ENCODE measurements at regions not wholly inside any gene's neighbourhood (a gene's known extent, or its start where the extent isn't known, plus 50 kb on each side); places are given as distances from the start of the nearest gene placed in this dataset.

DNA sequence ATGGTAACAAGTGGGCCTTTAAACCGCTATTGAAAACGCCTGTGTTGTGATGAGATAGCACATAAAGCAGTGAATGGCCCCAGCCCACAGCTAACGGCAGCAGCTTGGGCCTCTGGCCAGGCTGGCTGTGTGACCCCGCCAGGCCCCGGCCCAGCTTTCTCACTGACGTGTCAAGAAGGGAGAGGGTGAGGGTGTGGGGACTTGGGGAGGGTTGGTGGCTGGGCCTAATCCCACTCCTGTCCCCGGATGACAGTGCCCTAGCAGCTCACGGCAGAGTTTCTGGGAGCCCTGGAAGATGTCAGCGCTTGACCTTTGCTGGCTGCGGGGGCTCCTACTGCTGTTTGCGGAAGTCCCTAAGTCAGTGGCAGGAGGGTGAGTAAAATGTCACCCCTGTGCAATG lies 88.9 kb upstream of the SHH start:
- POLR2A ChIA-PET, result no interaction called here
- DNase-seq (ENCODE audit: extremely low spot score), result no peak
- TF ChIP-seq, protein P1, sequence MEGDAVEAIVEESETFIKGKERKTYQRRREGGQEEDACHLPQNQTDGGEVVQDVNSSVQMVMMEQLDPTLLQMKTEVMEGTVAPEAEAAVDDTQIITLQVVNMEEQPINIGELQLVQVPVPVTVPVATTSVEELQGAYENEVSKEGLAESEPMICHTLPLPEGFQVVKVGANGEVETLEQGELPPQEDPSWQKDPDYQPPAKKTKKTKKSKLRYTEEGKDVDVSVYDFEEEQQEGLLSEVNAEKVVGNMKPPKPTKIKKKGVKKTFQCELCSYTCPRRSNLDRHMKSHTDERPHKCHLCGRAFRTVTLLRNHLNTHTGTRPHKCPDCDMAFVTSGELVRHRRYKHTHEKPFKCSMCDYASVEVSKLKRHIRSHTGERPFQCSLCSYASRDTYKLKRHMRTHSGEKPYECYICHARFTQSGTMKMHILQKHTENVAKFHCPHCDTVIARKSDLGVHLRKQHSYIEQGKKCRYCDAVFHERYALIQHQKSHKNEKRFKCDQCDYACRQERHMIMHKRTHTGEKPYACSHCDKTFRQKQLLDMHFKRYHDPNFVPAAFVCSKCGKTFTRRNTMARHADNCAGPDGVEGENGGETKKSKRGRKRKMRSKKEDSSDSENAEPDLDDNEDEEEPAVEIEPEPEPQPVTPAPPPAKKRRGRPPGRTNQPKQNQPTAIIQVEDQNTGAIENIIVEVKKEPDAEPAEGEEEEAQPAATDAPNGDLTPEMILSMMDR (IDR thresholded peaks at IDR 0.05; ENCODE audit: control extremely low read depth, extremely low read depth, low read depth, missing control alignments), result no peak
- CTCF ChIA-PET, result no interaction called here

DNA sequence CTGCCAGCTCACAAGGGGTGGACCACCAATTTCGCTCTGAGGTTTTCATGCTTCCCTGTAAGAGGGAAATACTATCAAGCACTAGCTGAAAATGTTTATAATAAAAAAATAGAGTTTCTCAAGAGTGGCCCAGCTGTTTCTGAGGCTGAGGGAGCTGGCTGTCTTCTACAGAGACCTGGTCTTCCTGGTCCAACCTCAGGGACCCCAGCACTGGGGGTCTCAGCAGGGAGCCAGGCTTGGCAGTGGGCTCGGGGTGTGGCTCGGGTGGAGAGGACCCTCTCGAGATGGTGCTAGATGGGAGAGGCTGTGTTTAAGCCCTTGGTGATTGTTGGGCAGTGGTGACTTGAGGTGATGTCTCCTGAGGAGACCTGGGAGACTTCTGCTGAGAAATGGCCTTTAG lies 87.3 kb upstream of the SHH start:
- ChIA-PET POLR2A (no interaction called here), CTCF (no interaction called here)
- TF ChIP-seq, protein P1 (IDR thresholded peaks at IDR 0.05; ENCODE audit: control extremely low read depth, extremely low read depth, low read depth, missing control alignments), result no peak
- DNase-seq (ENCODE audit: extremely low spot score), result no peak

DNA sequence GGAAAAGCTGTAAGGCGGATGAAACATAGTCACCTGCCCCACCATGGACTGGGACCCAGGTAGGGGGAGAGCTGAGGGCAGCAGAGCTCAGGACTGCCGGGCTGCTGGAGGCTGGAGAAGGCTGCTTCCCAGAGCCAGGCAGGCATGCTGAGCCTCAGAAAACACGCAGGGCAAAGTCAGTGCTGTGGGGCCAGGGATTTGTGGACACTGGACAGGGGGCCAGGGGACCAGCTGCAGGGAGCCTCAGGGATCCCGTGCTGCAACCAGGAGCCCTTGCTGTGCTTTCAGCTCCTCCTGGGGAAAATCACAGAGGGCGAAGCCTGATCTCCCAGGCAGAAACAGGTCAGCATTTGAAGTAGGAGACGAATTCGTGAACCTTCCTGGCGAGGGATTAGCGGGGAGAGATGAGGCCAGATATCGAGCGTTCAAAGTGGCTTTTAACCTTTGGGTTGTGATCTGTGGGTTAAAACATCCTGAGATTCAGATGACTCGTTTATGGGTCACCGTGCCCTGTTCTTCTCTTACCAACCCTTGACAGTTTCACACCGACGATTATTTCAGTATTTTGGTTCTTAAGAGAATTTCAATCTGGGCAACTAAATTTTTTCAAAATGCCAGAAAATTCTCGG lies 85.6 kb upstream of the SHH start:
- ChIA-PET POLR2A (interaction anchor here (0.6 kb wide), 1 partner anchor 20 kb away, joined by 5 read pairs; no protein-coding TSS in a partner anchor), CTCF (interaction anchor here (0.9 kb wide), 1 partner anchor 14 kb away, joined by 3 read pairs; no protein-coding TSS in a partner anchor)
- TF ChIP-seq, protein P1 (IDR thresholded peaks at IDR 0.05; ENCODE audit: control extremely low read depth, extremely low read depth, low read depth, missing control alignments), result no peak

DNA sequence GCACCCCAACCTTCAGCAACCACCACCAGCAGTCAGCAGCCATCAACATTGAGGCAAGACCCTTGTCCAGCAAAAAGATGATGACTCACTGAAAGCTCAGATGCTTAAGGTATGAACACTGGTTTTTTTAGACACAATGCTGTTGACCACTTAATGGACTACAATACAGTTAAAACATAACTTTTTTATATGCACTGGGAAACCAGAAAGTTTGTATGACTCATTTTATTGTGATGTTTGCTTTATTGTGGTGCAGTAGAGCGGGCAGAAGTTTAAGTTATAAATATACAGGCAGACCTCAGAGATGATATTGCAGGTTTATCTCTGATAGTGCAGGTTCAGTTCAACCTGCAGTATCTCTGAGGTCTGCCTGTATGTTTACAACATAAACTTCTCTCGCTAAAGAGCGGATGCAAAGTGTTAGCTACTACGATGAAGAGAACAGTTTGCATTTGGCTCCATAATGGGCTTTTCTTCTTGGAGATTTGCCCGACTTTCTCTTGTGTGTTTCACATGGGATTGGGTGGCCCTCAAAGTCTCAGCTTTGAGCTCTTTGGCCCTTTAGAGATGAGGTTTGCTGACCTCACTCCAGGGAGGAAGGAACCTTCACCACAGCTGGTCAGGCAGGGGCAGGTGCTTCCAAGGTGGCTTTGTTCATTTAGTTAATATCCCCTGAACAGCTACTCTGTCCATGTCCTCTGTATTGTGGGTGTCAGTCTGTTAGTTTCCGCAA lies 84.4 kb upstream of the SHH start:
- no peak for DNase-seq (ENCODE audit: extremely low spot score)
- ChIA-PET CTCF (interaction anchor here (0.9 kb wide), 1 partner anchor 13 kb away, joined by 3 read pairs; no protein-coding TSS in a partner anchor), POLR2A (no interaction called here)
- TF ChIP-seq, protein P1 (IDR thresholded peaks at IDR 0.05; ENCODE audit: control extremely low read depth, extremely low read depth, low read depth, missing control alignments), result no peak

More for the DNA sequence above, 85.6 kb upstream of the SHH start:
- no peak for DNase-seq (ENCODE audit: extremely low spot score)

DNA sequence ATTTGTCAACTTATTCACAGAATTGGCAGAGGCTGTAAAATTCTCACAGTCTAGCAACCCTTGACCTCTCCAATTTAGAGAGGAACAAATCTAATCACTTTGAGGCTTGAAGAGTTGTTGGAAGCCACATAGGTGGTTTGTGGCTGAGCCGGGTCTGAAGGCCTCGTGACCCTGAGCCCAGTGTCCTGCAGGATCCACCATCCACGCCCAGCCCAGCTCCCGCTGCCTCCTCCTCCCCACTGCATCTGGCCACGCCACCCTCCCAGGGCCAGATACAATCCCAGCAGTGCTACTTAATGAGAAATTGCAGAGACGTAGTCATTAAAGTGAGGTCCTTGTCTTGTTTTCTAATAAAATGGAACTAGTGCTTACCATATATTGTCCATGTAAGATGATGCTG lies 81.4 kb upstream of the SHH start:
- ChIA-PET POLR2A (no interaction called here), CTCF (no interaction called here)
- TF ChIP-seq, protein P1 (IDR thresholded peaks at IDR 0.05; ENCODE audit: control extremely low read depth, extremely low read depth, low read depth, missing control alignments), result no peak
- no peak for DNase-seq (ENCODE audit: extremely low spot score)

DNA sequence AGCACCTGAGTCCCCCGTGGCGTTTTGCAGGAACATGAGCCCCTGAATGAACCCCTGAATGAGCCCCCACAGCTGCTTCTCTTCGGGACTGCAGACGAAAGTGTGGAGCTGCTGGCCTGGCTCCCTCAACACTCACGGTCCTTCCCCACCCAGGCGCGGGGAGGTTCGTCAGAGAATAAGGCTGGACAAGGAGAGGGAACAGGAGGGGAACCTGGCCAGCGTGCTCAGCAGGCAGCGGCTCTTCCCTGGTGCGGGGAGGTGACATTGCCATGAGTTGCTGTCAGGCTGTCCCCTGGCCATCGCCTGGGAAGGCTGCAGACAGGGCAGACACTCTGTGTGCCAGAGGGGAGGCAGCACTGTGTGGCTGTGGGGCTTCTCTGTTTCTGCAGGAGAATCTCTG lies 80.9 kb upstream of the SHH start:
- POLR2A ChIA-PET, result no interaction called here
- TF ChIP-seq, protein P1 (IDR thresholded peaks at IDR 0.05; ENCODE audit: control extremely low read depth, extremely low read depth, low read depth, missing control alignments), result no peak

More for the DNA sequence above, 80.9 kb upstream of the SHH start:
- DNase-seq (ENCODE audit: extremely low spot score), result no peak
- CTCF ChIA-PET, result no interaction called here
